HT1080 (cell line): ENCODE measurements at regions not wholly inside any gene's neighbourhood (a gene's known extent, or its start where the extent isn't known, plus 50 kb on each side); places are given as distances from the start of the nearest gene placed in this dataset.
A peak's percentile ranks its signal among the peaks of the same experiment; 100 is the strongest.
"Not testable (repeated sequence)": the region's sequence is repeated elsewhere in the genome, so short reads cannot be mapped to it uniquely, and the experiment has no call there.

Source experiments
- DNase-seq: peaks from one replicate; pipeline ENCODE4 v3.0.0-alpha.2; 2015; ENCODE audit warnings: low read depth

- DNase-seq = no peak
These were observed 1026.8 kb downstream of the GATA3 start for GRCh38 chr10:9081253-9081652.

- no peak for DNase-seq
These were observed 1027.5 kb downstream of the GATA3 start for GRCh38 chr10:9081961-9082360.

- DNase-seq = no peak
These were observed 1037.1 kb downstream of the GATA3 start for GRCh38 chr10:9091530-9092093.

- DNase-seq = no peak
These were observed 1041.8 kb downstream of the GATA3 start for GRCh38 chr10:9096288-9096687.

GRCh38 chr10:9097206-9097990, 1042.9 kb downstream of the GATA3 start:
- no peak for DNase-seq

- no peak for DNase-seq
These were observed 1043.5 kb downstream of the GATA3 start for GRCh38 chr10:9097991-9098306.

- DNase-seq = no peak
These were observed 1047.5 kb downstream of the GATA3 start for GRCh38 chr10:9102026-9102425.

- DNase-seq = no peak
These were observed 1048.8 kb downstream of the GATA3 start for GRCh38 chr10:9103301-9103700.

- no peak for DNase-seq
These were observed 1057.5 kb downstream of the GATA3 start for GRCh38 chr10:9111976-9112375.

GRCh38 chr10:9126728-9127127, 1072.2 kb downstream of the GATA3 start:
- DNase-seq = no peak

- no peak for DNase-seq
These were observed 1082.9 kb downstream of the GATA3 start for GRCh38 chr10:9137368-9137767.

GRCh38 chr10:9138829-9139228, 1084.3 kb downstream of the GATA3 start:
- DNase-seq = not testable (repeated sequence)

GRCh38 chr10:9140373-9140772, 1085.9 kb downstream of the GATA3 start:
- no peak for DNase-seq

GRCh38 chr10:9147475-9147874, 1093.0 kb downstream of the GATA3 start:
- DNase-seq = no peak

GRCh38 chr10:9149134-9149533, 1094.6 kb downstream of the GATA3 start:
- DNase-seq = peak; percentile 4

GRCh38 chr10:9153057-9153456, 1098.6 kb downstream of the GATA3 start:
- not testable (repeated sequence) for DNase-seq

- DNase-seq = no peak
These were observed 1103.2 kb downstream of the GATA3 start for GRCh38 chr10:9157656-9158055.

- peak; percentile 69 for DNase-seq
These were observed 1104.2 kb downstream of the GATA3 start for GRCh38 chr10:9158675-9159074.

GRCh38 chr10:9160275-9160674, 1105.8 kb downstream of the GATA3 start:
- DNase-seq = no peak

GRCh38 chr10:9163699-9164098, 1109.2 kb downstream of the GATA3 start:
- no peak for DNase-seq

GRCh38 chr10:9166770-9167169, 1112.3 kb downstream of the GATA3 start:
- DNase-seq = no peak

GRCh38 chr10:9172276-9172675, 1117.8 kb downstream of the GATA3 start:
- DNase-seq = no peak

- DNase-seq = peak; percentile 41
These were observed 1120.7 kb downstream of the GATA3 start for GRCh38 chr10:9175200-9175599.
